CD14-positive monocyte (primary cell): ENCODE measurements at regions not wholly inside any gene's neighbourhood (a gene's known extent, or its start where the extent isn't known, plus 50 kb on each side); places are given as distances from the start of the nearest gene placed in this dataset.

Source experiments
- DNase-seq, 3 donors: peaks; one replicate each; pipeline ENCODE4 v3.0.0-alpha.2; 2011 to 2022
- H2AFZ ChIP-seq: 2 replicates; pipeline ENCODE4 v1.6.0; 2012; ENCODE audit warnings: mild to moderate bottlenecking, low read depth, low read length, inconsistent platforms; ENCODE audit not compliant: insufficient read depth, poor library complexity, severe bottlenecking
- H3K27ac ChIP-seq, 2 donors: 1 replicate in 1 of 2; 2 replicates in 1 of 2; pipeline ENCODE4 v1.5.1; 2012 to 2013; ENCODE audit warnings: low read length in 2 of 2, control low read depth in 1 of 2, inconsistent platforms in 1 of 2, low read depth in 1 of 2, mild to moderate bottlenecking in 1 of 2
- H3K27me3 ChIP-seq, 2 donors: one replicate each; pipeline versions ENCODE4 v1.6.0 to v1.6.1; 2011 to 2013; ENCODE audit warnings: low read length in 2 of 2; ENCODE audit not compliant: control insufficient read depth in 2 of 2, insufficient read depth in 2 of 2
- H3K36me3 ChIP-seq, 2 donors: replicated peaks in 1 of 2; 1 replicate in 1 of 2; 2 replicates in 1 of 2; pipeline versions ENCODE4 v1.5.1 to v1.6.1; 2012 to 2013; ENCODE audit warnings: low read length in 2 of 2, control low read depth in 1 of 2, inconsistent platforms in 1 of 2, mild to moderate bottlenecking in 1 of 2; ENCODE audit not compliant: insufficient read depth in 2 of 2, control insufficient read depth in 1 of 2
- H3K4me1 ChIP-seq, 2 donors: 1 replicate in 1 of 2; 2 replicates in 1 of 2; pipeline versions ENCODE4 v1.5.1 to v1.6.1; 2012 to 2013; ENCODE audit warnings: low read length in 2 of 2, control low read depth in 1 of 2, inconsistent platforms in 1 of 2, mild to moderate bottlenecking in 1 of 2, moderate library complexity in 1 of 2; ENCODE audit not compliant: insufficient read depth in 2 of 2, control insufficient read depth in 1 of 2
- H3K4me2 ChIP-seq: replicated peaks from 2 replicates; pipeline ENCODE3; 2012; ENCODE audit warnings: low read length, moderate library complexity, mild to moderate bottlenecking; ENCODE audit not compliant: poor library complexity, severe bottlenecking; ENCODE audit errors: extremely low read depth
- H3K4me3 ChIP-seq, 3 experiments: fragments of 200-600 bp in 1 of 3; sonication (generic) in 1 of 3; replicated peaks in 1 of 3; 1 replicate in 2 of 3; 2 replicates in 1 of 3; pipeline ENCODE4 v1.5.1; 2011 to 2013; ENCODE audit warnings: low read length in 3 of 3, mild to moderate bottlenecking in 3 of 3, control low read depth in 2 of 3, low read depth in 2 of 3, inconsistent platforms in 1 of 3, moderate library complexity in 1 of 3
- H3K79me2 ChIP-seq: 2 replicates; pipeline ENCODE4 v1.6.0; 2012; ENCODE audit warnings: mild to moderate bottlenecking, control low read depth, inconsistent platforms, low read length, moderate library complexity; ENCODE audit not compliant: insufficient read depth
- H3K9ac ChIP-seq: 2 replicates; pipeline ENCODE4 v1.6.0; 2017; ENCODE audit warnings: low read length, mild to moderate bottlenecking; ENCODE audit not compliant: insufficient read depth, poor library complexity, severe bottlenecking
- H3K9me3 ChIP-seq, 2 donors: replicated peaks in 1 of 2; 1 replicate in 1 of 2; 2 replicates in 1 of 2; pipeline versions ENCODE4 v1.5.1 to v1.6.1; 2012 to 2013; ENCODE audit warnings: low read length in 2 of 2, control low read depth in 1 of 2; ENCODE audit not compliant: control insufficient read depth in 1 of 2, insufficient read depth in 1 of 2
- H4K20me1 ChIP-seq: 2 replicates; pipeline ENCODE4 v1.6.0; 2012; ENCODE audit warnings: mild to moderate bottlenecking, low read length, control low read depth, moderate library complexity; ENCODE audit not compliant: insufficient read depth
- H3K27ac Mint-ChIP-seq, 7 donors: one replicate each; pipeline ENCODE4 v1.8.0; 2020; ENCODE audit warnings: mild to moderate bottlenecking in 7 of 7, mixed read lengths in 7 of 7, moderate library complexity in 6 of 7, inconsistent platforms in 2 of 7
- H3K27me3 Mint-ChIP-seq, 3 donors: one replicate each; pipeline ENCODE4 v1.8.0; 2021 to 2022; ENCODE audit warnings: low read depth in 3 of 3, mild to moderate bottlenecking in 3 of 3, mixed read lengths in 3 of 3, moderate library complexity in 3 of 3, inconsistent platforms in 1 of 3
- H3K36me3 Mint-ChIP-seq, 2 donors: one replicate each; pipeline ENCODE4 v1.8.0; 2020; ENCODE audit warnings: mixed read lengths in 2 of 2, inconsistent platforms in 1 of 2, mild to moderate bottlenecking in 1 of 2
- H3K4me1 Mint-ChIP-seq: one replicate; pipeline ENCODE4 v1.8.0; 2020; ENCODE audit warnings: mild to moderate bottlenecking, mixed read lengths
- H3K4me3 Mint-ChIP-seq, 2 donors: one replicate each; pipeline ENCODE4 v1.8.0; 2020; ENCODE audit warnings: mild to moderate bottlenecking in 2 of 2, mixed read lengths in 2 of 2, moderate library complexity in 1 of 2
- H3K9me3 Mint-ChIP-seq, 7 donors: one replicate each; pipeline ENCODE4 v1.8.0; 2020 to 2022; ENCODE audit warnings: mixed read lengths in 7 of 7, mild to moderate bottlenecking in 6 of 7, moderate library complexity in 6 of 7, inconsistent platforms in 2 of 7
- WGBS: methylation state at CpG from one replicate; pipeline ENCODE4 v1.1.5; 2013; ENCODE audit warnings: missing lambda C conversion rate; ENCODE audit not compliant: insufficient coverage; 5-methylcytosine and 5-hydroxymethylcytosine counted together
- intact Hi-C, 2 donors: fragments of 100-400 bp; cut with micrococcal nuclease; formaldehyde crosslinking; loops; one replicate each; pipeline versions ENCODE4 v1.15.0 to v1.15.1; 2023
- TF ChIP-seq, protein P1 (sequence below): fragments of 200-600 bp; IDR thresholded peaks from one replicate; pipeline ENCODE4 v1.8.0; 2022; ENCODE audit warnings: antibody characterized with exemption, mild to moderate bottlenecking

DNA sequence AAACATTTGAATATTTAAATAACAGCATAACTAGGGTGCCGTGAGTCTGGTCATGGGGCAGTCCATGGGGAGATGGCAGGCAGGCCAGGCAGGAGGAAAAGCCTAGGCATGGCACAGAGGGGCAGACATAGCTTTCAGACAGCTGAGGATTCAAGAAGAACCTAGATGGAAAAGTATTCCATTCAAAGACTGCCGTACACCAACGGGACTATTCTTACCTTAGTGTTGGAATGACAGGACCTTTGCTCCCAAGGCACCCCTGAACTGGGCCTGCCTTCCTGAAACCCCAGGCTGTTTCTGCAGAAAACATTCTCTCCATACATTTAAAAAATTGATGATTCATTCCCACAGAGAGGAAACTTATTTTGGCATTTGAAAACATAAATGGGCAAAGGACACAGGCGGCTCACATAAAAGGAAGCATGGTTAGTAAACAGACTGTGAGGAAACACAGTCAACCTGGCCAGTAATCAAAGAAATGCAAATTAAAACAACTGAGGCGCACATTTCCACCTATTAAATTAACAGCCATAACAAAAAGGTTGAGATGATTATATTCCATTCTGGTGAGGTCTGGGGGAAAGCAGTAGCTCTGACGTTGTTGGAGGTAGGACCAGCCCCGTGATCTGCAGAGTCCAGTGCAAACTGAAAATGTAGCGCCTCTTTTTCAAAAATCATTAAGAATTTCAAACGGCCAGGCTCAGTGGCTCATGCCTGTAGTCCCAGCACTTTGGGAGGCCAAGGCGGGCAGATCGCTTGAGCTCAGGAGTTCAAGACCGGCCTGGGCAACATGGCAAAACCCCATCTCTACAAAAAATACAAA is 71.3 kb upstream of the SMAD3 start:
- no peaks in the 10 kb centered on the region for H3K9me3 ChIP-seq
- no peaks in the 10 kb centered on the region for H3K27me3 ChIP-seq
- TF ChIP-seq, protein P1, sequence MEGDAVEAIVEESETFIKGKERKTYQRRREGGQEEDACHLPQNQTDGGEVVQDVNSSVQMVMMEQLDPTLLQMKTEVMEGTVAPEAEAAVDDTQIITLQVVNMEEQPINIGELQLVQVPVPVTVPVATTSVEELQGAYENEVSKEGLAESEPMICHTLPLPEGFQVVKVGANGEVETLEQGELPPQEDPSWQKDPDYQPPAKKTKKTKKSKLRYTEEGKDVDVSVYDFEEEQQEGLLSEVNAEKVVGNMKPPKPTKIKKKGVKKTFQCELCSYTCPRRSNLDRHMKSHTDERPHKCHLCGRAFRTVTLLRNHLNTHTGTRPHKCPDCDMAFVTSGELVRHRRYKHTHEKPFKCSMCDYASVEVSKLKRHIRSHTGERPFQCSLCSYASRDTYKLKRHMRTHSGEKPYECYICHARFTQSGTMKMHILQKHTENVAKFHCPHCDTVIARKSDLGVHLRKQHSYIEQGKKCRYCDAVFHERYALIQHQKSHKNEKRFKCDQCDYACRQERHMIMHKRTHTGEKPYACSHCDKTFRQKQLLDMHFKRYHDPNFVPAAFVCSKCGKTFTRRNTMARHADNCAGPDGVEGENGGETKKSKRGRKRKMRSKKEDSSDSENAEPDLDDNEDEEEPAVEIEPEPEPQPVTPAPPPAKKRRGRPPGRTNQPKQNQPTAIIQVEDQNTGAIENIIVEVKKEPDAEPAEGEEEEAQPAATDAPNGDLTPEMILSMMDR, result no peak
- no peaks in the 10 kb centered on the region for H3K36me3 ChIP-seq
- H3K27me3 Mint-ChIP-seq, result peaks cover 0 to 4% (median 0%) of the 10 kb centered on the region in 3 donors
- H4K20me1 ChIP-seq, result no peaks in the 10 kb centered on the region
- H3K4me2 ChIP-seq, result no peak overlapping the region
- H3K4me1 Mint-ChIP-seq, result peaks cover 6% of the 10 kb centered on the region
- H3K9me3 Mint-ChIP-seq, result peaks cover 0 to 5% (median 3%) of the 10 kb centered on the region in 7 donors
- 83% methylated on average over 6 of the region's 12 CpGs for WGBS
- no peaks in the 10 kb centered on the region for H3K79me2 ChIP-seq
- H3K27ac Mint-ChIP-seq, result no peak overlapping the region
- H2AFZ ChIP-seq, result no peak overlapping the region
- DNase-seq, result no peak
- intact Hi-C loops, result loop anchor here in 1 of 2 donors (5.0 kb wide), 1 partner anchor 42 kb away; no protein-coding TSS in a partner anchor
- no peak overlapping the region for H3K27ac ChIP-seq
- no peaks in the 10 kb centered on the region for H3K36me3 Mint-ChIP-seq
- no peak overlapping the region for H3K4me3 Mint-ChIP-seq
- H3K4me3 ChIP-seq, result no peak overlapping the region
- no peak overlapping the region for H3K9ac ChIP-seq
- H3K4me1 ChIP-seq, result peaks cover 0 to 4% of the 10 kb centered on the region in 2 donors

DNA sequence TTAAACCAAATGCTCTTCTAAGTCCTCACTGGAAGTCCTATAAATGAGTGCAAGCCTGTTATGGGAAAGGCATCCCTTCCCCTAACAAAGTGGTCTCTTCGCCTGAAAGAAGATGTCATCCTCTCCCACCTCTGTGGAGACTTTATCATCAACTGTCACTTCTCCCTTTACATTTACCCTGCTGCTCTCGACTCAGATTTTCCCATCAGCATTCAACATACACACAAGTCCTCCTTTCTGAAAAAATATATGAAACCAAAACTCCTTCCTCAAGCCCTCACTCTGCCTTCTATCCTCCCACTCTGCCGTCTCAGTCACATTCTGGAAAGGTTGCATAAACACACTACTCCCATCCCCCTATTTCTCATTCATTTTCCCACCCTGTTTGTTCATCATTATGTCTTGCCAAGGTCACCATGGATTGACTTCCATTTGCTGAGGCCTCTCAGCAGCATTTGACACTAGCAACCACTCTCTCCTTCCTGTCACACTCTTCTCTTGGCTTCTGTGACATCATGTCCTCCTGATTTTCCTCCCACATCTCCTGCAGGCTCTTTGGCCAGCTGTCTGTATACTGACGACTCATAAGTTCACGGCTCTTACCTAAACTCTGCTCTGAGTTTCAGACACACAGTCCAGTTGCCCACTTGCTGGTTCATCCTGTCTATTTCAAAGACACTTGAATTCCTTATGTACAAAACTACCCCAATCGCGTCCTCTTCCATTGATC is 70.3 kb upstream of the SMAD3 start:
- Histone ChIP-seq H3K9ac (no peak overlapping the region), H2AFZ (no peak overlapping the region), H3K4me1 (peaks cover 0 to 4% of the 10 kb centered on the region in 2 donors), H3K36me3 (no peaks in the 10 kb centered on the region), H3K79me2 (no peaks in the 10 kb centered on the region), H3K9me3 (no peaks in the 10 kb centered on the region), H3K4me3 (no peak overlapping the region), H3K4me2 (no peak overlapping the region), H3K27ac (no peak overlapping the region), H3K27me3 (no peaks in the 10 kb centered on the region), H4K20me1 (no peaks in the 10 kb centered on the region)
- intact Hi-C loops, result loop anchor here in 1 of 2 donors (5.0 kb wide), 1 partner anchor 43 kb away; no protein-coding TSS in a partner anchor
- DNase-seq, result no peak
- no peak overlapping the region for H3K27ac Mint-ChIP-seq
- H3K9me3 Mint-ChIP-seq, result peaks cover 0 to 5% (median 2%) of the 10 kb centered on the region in 7 donors
- H3K4me3 Mint-ChIP-seq, result no peak overlapping the region
- WGBS, result 84% methylated on average over 6 of the region's 7 CpGs
- peaks cover 0 to 4% (median 0%) of the 10 kb centered on the region in 3 donors for H3K27me3 Mint-ChIP-seq
- H3K4me1 Mint-ChIP-seq, result peaks cover 13% of the 10 kb centered on the region
- no peaks in the 10 kb centered on the region for H3K36me3 Mint-ChIP-seq
- TF ChIP-seq, protein P1, result no peak
